Left hindlimb (tissue), 1 donor: ENCODE measurements at regions not wholly inside any gene's neighbourhood (a gene's known extent, or its start where the extent isn't known, plus 50 kb on each side); places are given as distances from the start of the nearest gene placed in this dataset.

Source experiments
- DNase-seq: peaks from one replicate; pipeline ENCODE4 v3.0.0-alpha.2; 2018

- DNase-seq, result no peak
Measured at GRCh38 chr7:144910411-144910810, 74.6 kb upstream of the TPK1 start.

GRCh38 chr7:144908943-144909556 lies 73.2 kb upstream of the TPK1 start:
- no peak for DNase-seq

- no peak for DNase-seq
Measured at GRCh38 chr7:144908324-144908723, 72.5 kb upstream of the TPK1 start.

- DNase-seq, result no peak
Measured at GRCh38 chr7:144907577-144907976, 71.7 kb upstream of the TPK1 start.

- DNase-seq, result no peak
Measured at GRCh38 chr7:144903201-144903600, 67.3 kb upstream of the TPK1 start.

- no peak for DNase-seq
Measured at GRCh38 chr7:144892761-144893160, 56.9 kb upstream of the TPK1 start.
